Liver (tissue), 8 donors: ENCODE measurements at regions not wholly inside any gene's neighbourhood (a gene's known extent, or its start where the extent isn't known, plus 50 kb on each side); places are given as distances from the start of the nearest gene placed in this dataset.

Experiments used
- DNase-seq: peaks from one replicate; pipeline ENCODE4 v3.0.0-alpha.2; 2017; ENCODE audit warnings: low spot score
- H3K27ac ChIP-seq, 2 donors: one replicate each; pipeline ENCODE4 v1.7.0; 2013; ENCODE audit warnings: inconsistent platforms in 2 of 2, low read length in 2 of 2, control low read depth in 1 of 2, low read depth in 1 of 2, mild to moderate bottlenecking in 1 of 2
- H3K27me3 ChIP-seq, 4 donors: one replicate each; pipeline versions ENCODE4 v1.6.1 to v1.7.0; 2013; ENCODE audit warnings: low read length in 3 of 4, inconsistent platforms in 1 of 4, mild to moderate bottlenecking in 1 of 4, moderate library complexity in 1 of 4; ENCODE audit not compliant: control insufficient read depth in 4 of 4, insufficient read depth in 4 of 4
- H3K36me3 ChIP-seq, 4 donors: one replicate each; pipeline versions ENCODE4 v1.6.1 to v1.7.0; 2013; ENCODE audit warnings: low read length in 3 of 4, mild to moderate bottlenecking in 3 of 4, low read depth in 1 of 4, moderate library complexity in 1 of 4; ENCODE audit not compliant: control insufficient read depth in 4 of 4, insufficient read depth in 3 of 4
- H3K4me1 ChIP-seq, 4 donors: one replicate each; pipeline versions ENCODE4 v1.6.1 to v1.7.0; 2013; ENCODE audit warnings: low read length in 3 of 4, mild to moderate bottlenecking in 3 of 4, moderate library complexity in 1 of 4; ENCODE audit not compliant: control insufficient read depth in 4 of 4, insufficient read depth in 4 of 4
- H3K4me3 ChIP-seq, 3 donors: one replicate each; pipeline versions ENCODE4 v1.6.1 to v1.7.0; 2013; ENCODE audit warnings: low read length in 3 of 3, control low read depth in 1 of 3, low read depth in 1 of 3, mild to moderate bottlenecking in 1 of 3
- H3K9ac ChIP-seq, 2 donors: one replicate each; pipeline ENCODE4 v1.7.0; 2013; ENCODE audit warnings: low read length in 2 of 2, mild to moderate bottlenecking in 2 of 2, moderate library complexity in 2 of 2, control low read depth in 1 of 2, low read depth in 1 of 2
- H3K9me3 ChIP-seq, 4 donors: one replicate each; pipeline versions ENCODE4 v1.6.1 to v1.7.0; 2013; ENCODE audit warnings: low read length in 3 of 4; ENCODE audit not compliant: control insufficient read depth in 4 of 4
- CTCF ChIP-seq: fragments of 150-350 bp; IDR thresholded peaks from 2 replicates; pipeline ENCODE4 v1.5.1; 2017; ENCODE audit warnings: improper control_type of control experiment, low read depth, low read length; ENCODE audit not compliant: missing input control
- EGR1 ChIP-seq, 2 donors: IDR thresholded peaks; 2 replicates each; pipeline ENCODE4 v1.6.1; 2016 to 2018; ENCODE audit warnings: antibody characterized with exemption in 2 of 2, low read depth in 2 of 2
- FOXA1 ChIP-seq: IDR thresholded peaks from 2 replicates; pipeline ENCODE4 v1.6.1; 2016; ENCODE audit warnings: antibody characterized with exemption
- FOXA2 ChIP-seq: IDR thresholded peaks from 2 replicates; pipeline ENCODE4 v1.6.1; 2016; ENCODE audit warnings: antibody characterized with exemption
- GABPA ChIP-seq, 2 donors: IDR thresholded peaks in 1 of 2; conservative IDR thresholded peaks in 1 of 2; 2 replicates each; pipeline ENCODE4 v1.6.1; 2016; ENCODE audit warnings: antibody characterized with exemption in 2 of 2, mild to moderate bottlenecking in 1 of 2, moderate library complexity in 1 of 2
- HNF4A ChIP-seq, 2 donors: conservative IDR thresholded peaks; 2 replicates each; pipeline ENCODE4 v1.6.1; 2016; ENCODE audit warnings: antibody characterized with exemption in 2 of 2, mild to moderate bottlenecking in 2 of 2
- HNF4G ChIP-seq: IDR thresholded peaks from 2 replicates; pipeline ENCODE4 v1.6.1; 2016; ENCODE audit warnings: antibody characterized with exemption
- JUND ChIP-seq, 2 donors: IDR thresholded peaks; 2 replicates each; pipeline ENCODE4 v1.6.1; 2016; ENCODE audit warnings: antibody characterized with exemption in 2 of 2
- MAX ChIP-seq: IDR thresholded peaks from 2 replicates; pipeline ENCODE4 v1.6.1; 2016; ENCODE audit warnings: antibody characterized with exemption
- NR2F2 ChIP-seq: IDR thresholded peaks from 2 replicates; pipeline ENCODE4 v1.6.1; 2016; ENCODE audit warnings: antibody characterized with exemption
- RAD21 ChIP-seq, 2 donors: IDR thresholded peaks; 2 replicates each; pipeline ENCODE4 v1.6.1; 2016; ENCODE audit warnings: antibody characterized with exemption in 2 of 2, mild to moderate bottlenecking in 2 of 2
- RXRA ChIP-seq, 2 donors: IDR thresholded peaks; 2 replicates each; pipeline ENCODE4 v1.6.1; 2017 to 2018; ENCODE audit warnings: antibody characterized with exemption in 2 of 2, mild to moderate bottlenecking in 1 of 2
- SP1 ChIP-seq: IDR thresholded peaks from 2 replicates; pipeline ENCODE4 v1.6.1; 2018; ENCODE audit warnings: antibody characterized with exemption, mild to moderate bottlenecking
- YY1 ChIP-seq: IDR thresholded peaks from 2 replicates; pipeline ENCODE4 v1.6.1; 2016; ENCODE audit warnings: antibody characterized with exemption, mild to moderate bottlenecking
- ZBTB33 ChIP-seq: IDR thresholded peaks from 2 replicates; pipeline ENCODE4 v1.6.1; 2016; ENCODE audit warnings: antibody characterized with exemption
- WGBS: extraction: QIAGEN DNeasy Blood & Tissue Kit; methylation state at CpG from one replicate; pipeline ENCODE4 v1.1.7; 2013; 5-methylcytosine and 5-hydroxymethylcytosine counted together
- donor health status: healthy.
- donor health status: healthy.
- donor health status: healthy.
- donor health status: healthy.
- donor health status: healthy.

DNA sequence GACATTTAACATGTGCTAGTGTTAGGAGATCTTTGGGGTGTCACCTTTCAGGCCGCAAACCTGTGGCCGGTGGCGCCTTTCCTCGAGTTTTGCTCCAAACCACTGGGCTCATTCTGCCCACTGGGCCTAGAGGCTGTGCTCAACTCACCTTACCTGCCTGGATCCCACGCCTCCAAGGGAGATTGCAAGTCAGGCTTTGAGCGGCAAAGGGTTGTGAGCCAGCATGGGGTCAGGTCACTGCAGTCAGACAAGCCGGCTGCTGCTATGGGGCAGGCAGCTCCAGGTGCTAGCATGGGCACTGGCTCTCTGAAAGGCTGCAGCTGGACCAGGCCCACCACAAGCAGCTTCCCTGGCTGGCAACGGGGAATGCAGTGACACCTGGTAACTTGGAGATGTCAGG, 265.5 kb downstream of the ZBBX start:
- H3K27ac ChIP-seq, result no peak overlapping the region
- H3K4me3 ChIP-seq, result no peak overlapping the region
- no peak overlapping the region for H3K9ac ChIP-seq
- no peaks in the 10 kb centered on the region for H3K4me1 ChIP-seq
- 92% methylated on average over 8 of the region's 8 CpGs for WGBS
- no peaks in the 10 kb centered on the region for H3K9me3 ChIP-seq
- no peak for DNase-seq
- TF ChIP-seq ZBTB33 (no peak), FOXA2 (no peak), JUND (IDR thresholded peaks at IDR 0.05) (no peak), EGR1 (IDR thresholded peaks at IDR 0.05; ENCODE audit: low read depth in 2 of 2) (no peak), MAX (no peak), YY1 (no peak), CTCF (no peak), RXRA (IDR thresholded peaks at IDR 0.05) (no peak), HNF4G (no peak), NR2F2 (no peak), SP1 (no peak), RAD21 (IDR thresholded peaks at IDR 0.05) (no peak)
- no peaks in the 10 kb centered on the region for H3K27me3 ChIP-seq
- H3K36me3 ChIP-seq, result no peaks in the 10 kb centered on the region

GRCh38 chr3:167113035-167113830, 266.9 kb downstream of the ZBBX start:
- Histone ChIP-seq H3K36me3 (no peaks in the 10 kb centered on the region), H3K27ac (no peak overlapping the region), H3K27me3 (no peaks in the 10 kb centered on the region), H3K4me3 (no peak overlapping the region), H3K9ac (no peak overlapping the region), H3K4me1 (no peaks in the 10 kb centered on the region), H3K9me3 (no peaks in the 10 kb centered on the region)
- no peak for DNase-seq
- WGBS, result 85% methylated on average over 12 of the region's 12 CpGs
- TF ChIP-seq RXRA (IDR thresholded peaks at IDR 0.05) (no peak), NR2F2 (peak; percentile 27), HNF4A (conservative IDR thresholded peaks at IDR 0.05) (no peak), FOXA1 (no peak), HNF4G (no peak), GABPA (IDR thresholded peaks at IDR 0.05 in 1 of 2, conservative IDR thresholded peaks at IDR 0.05 in 1 of 2) (no peak), MAX (no peak)
